Erythroblast (primary cell): ENCODE measurements at regions not wholly inside any gene's neighbourhood (a gene's known extent, or its start where the extent isn't known, plus 50 kb on each side); places are given as distances from the start of the nearest gene placed in this dataset.

Experiments
- GATA1 ChIP-seq: IDR thresholded peaks from 2 replicates; pipeline ENCODE4 v1.6.1; 2011; ENCODE audit warnings: low read depth, mild to moderate bottlenecking, control low read depth, low read length, moderate library complexity
- POLR2A ChIP-seq: IDR thresholded peaks from 2 replicates; pipeline ENCODE4 v1.6.1; 2011; ENCODE audit warnings: mild to moderate bottlenecking, low read length

GRCh38 chr4:3390288-3390811, 51.4 kb upstream of the HGFAC start:
- TF ChIP-seq POLR2A (no peak), GATA1 (no peak)
